ENCODE measurements at regions not wholly inside any gene's neighbourhood (a gene's known extent, or its start where the extent isn't known, plus 50 kb on each side); places are given as distances from the start of the nearest gene placed in this dataset.

GRCh38 chr19:13581576-13581975 is 75.3 kb upstream of the CACNA1A start:
- no peaks in the 10 kb centered on the region for H3K9me1 ChIP-seq (replicated peaks; ENCODE audit: control insufficient read depth, extremely low read depth, insufficient read depth, low read length)
- no TSS peak for BruUV-seq (replicated peaks)
- CTCF ChIA-PET: interaction anchor here (1.2 to 4.8 kb wide), 3 partner anchors 8 to 299 kb away, joined by 3 to 27 read pairs (median 4); no protein-coding TSS in a partner anchor
- no peaks in the 10 kb centered on the region for H3K27me3 ChIP-seq (ENCODE audit: control insufficient read depth in 2 of 2, insufficient read depth in 2 of 2, low read length in 2 of 2)
- H3K27ac ChIP-seq (ENCODE audit: insufficient read depth, low read depth, low read length): no peak overlapping the region
- H2AFZ ChIP-seq (ENCODE audit: low read depth, low read length): no peak overlapping the region
- H3K4me1 ChIP-seq (ENCODE audit: control insufficient read depth, extremely low read depth, insufficient read depth, low read length): no peaks in the 10 kb centered on the region
- intact Hi-C loops (cut with micrococcal nuclease) (no loop called here), dilution Hi-C loops (cut with MboI; ENCODE audit: extremely low pct_ligation_motif_present, low sequenced_read_pairs) (no loop called here)
- no peak overlapping the region for H3K4me2 ChIP-seq (ENCODE audit: insufficient read depth, low read length)
- TF ChIP-seq JUN (IDR thresholded peaks at IDR 0.05; ENCODE audit: borderline replicate concordance, insufficient read depth, insufficient read length, low read depth): no peak
- TF ChIP-seq EZH2 (IDR thresholded peaks at IDR 0.05; ENCODE audit: borderline replicate concordance, low read depth, low read length, severe bottlenecking): no peak
- no peak for TF ChIP-seq POLR2A (IDR thresholded peaks at IDR 0.05; ENCODE audit: low read depth, low read length)
- TF ChIP-seq CTCF (IDR thresholded peaks at IDR 0.05; ENCODE audit: extremely low read depth in 1 of 2, insufficient read depth in 1 of 2, low read depth in 1 of 2, low read length in 2 of 2): no peak
- TF ChIP-seq GATA2 (IDR thresholded peaks at IDR 0.05; ENCODE audit: insufficient read depth, insufficient read length, low read depth, low read length): no peak
- no peak for TF ChIP-seq MYC (IDR thresholded peaks at IDR 0.05; ENCODE audit: low read depth, low read length)
- TF ChIP-seq FOS (IDR thresholded peaks at IDR 0.05; ENCODE audit: borderline replicate concordance, insufficient read depth, low read length): no peak
- TF ChIP-seq MAX (IDR thresholded peaks at IDR 0.05; ENCODE audit: insufficient read depth, insufficient read length): no peak
- TF ChIP-seq POLR2AphosphoS5 (IDR thresholded peaks at IDR 0.05; ENCODE audit: insufficient read depth, low read depth, low read length): no peak
- H3K9me3 ChIP-seq (replicated peaks; ENCODE audit: control insufficient read depth, insufficient read depth, low read length): no peaks in the 10 kb centered on the region
- H3K4me3 ChIP-seq (replicated peaks in 1 of 3; ENCODE audit: insufficient read depth in 1 of 3, low read depth in 1 of 3, low read length in 3 of 3): no peak overlapping the region
- H3K79me2 ChIP-seq (ENCODE audit: control insufficient read depth, insufficient read depth, low read length): no peaks in the 10 kb centered on the region
- DNase-seq (ENCODE audit: low read depth, low spot score): no peak
- H3K9ac ChIP-seq (replicated peaks; ENCODE audit: extremely low read depth, insufficient read depth, low read length): no peak overlapping the region
- H3K36me3 ChIP-seq (ENCODE audit: control insufficient read depth in 2 of 2, extremely low read depth in 1 of 2, insufficient read depth in 2 of 2, low read length in 2 of 2): no peaks in the 10 kb centered on the region
- no peaks in the 10 kb centered on the region for H4K20me1 ChIP-seq (replicated peaks; ENCODE audit: control insufficient read depth, extremely low read depth, insufficient read depth, low read length)
- POLR2A ChIA-PET: no interaction called here
- no peak for FAIRE-seq
